ENCODE measurements at regions not wholly inside any gene's neighbourhood (a gene's known extent, or its start where the extent isn't known, plus 50 kb on each side); places are given as distances from the start of the nearest gene placed in this dataset.

GRCh38 chr10:131808370-131808930 is 92.4 kb upstream of the PPP2R2D start:
- BruUV-seq (replicated peaks), result no TSS peak
- CTCF ChIA-PET, result no interaction called here

DNA sequence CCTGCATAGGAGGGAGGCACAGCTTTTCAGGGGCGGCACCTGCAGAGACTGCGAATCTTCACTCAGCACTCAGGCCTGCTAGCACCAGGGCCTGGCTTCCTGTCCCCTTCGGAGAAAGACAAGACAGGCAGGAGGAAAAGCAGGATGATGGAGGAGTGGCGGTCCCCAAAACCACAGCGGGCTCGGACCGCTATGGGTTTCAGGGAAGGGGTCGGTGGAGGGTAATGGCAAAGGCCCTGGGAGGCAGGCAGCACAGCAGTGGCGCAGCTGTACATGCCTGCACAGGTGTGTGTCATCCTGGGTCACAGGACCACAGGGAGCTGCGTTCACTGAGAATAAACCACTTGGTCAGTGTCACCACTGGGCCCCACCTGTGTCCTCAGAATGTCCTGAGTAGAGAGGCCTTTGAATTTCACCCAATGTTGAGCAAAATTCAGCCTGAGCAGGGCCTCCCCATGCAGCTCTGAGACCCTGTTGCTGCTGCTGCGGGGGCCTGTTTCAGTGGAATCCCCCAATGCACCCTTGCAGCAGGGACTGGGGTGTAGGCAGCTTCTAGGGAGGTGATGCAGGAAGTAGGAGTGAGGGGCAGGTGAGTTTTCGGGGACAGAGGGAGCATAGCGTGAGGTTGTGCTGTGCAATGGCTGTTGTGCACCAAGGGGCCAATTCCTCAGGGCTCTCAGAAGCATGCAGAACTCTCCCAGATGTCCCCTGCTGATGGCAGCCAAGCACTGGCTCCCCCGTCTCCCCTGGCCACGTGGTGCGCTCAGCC is 90.6 kb upstream of the PPP2R2D start:
- H3K27ac Mint-ChIP-seq (ENCODE audit: unreplicated experiment), result no peak overlapping the region
- no peaks in the 10 kb centered on the region for H3K4me1 Mint-ChIP-seq (ENCODE audit: low read depth, unreplicated experiment)
- DNase-seq, result no peak
- no peaks in the 10 kb centered on the region for H3K36me3 ChIP-seq (ENCODE audit: control insufficient read depth, insufficient read depth, low read length)
- H3K4me3 ChIP-seq (ENCODE audit: low read depth, low read length), result no peak overlapping the region
- no peaks in the 10 kb centered on the region for H3K4me1 ChIP-seq
- no peaks in the 10 kb centered on the region for H3K9me3 ChIP-seq
- no peak overlapping the region for H3K4me3 Mint-ChIP-seq (ENCODE audit: unreplicated experiment)
- ChIA-PET CTCF (no interaction called here), POLR2A (no interaction called here)
- H3K27me3 ChIP-seq (replicated peaks; ENCODE audit: control insufficient read depth, insufficient read depth, low read length), result no peaks in the 10 kb centered on the region; the same call in 1 of the 2 replicates
- no peak for TF ChIP-seq CTCF (IDR thresholded peaks at IDR 0.05; ENCODE audit: insufficient read depth in 1 of 2, low read depth in 1 of 2, low read length in 1 of 2, severe bottlenecking in 1 of 2, unreplicated experiment in 1 of 2)
- BruUV-seq (replicated peaks), result no TSS peak
- H3K36me3 Mint-ChIP-seq (ENCODE audit: insufficient read depth, unreplicated experiment), result no peaks in the 10 kb centered on the region
- no peaks in the 10 kb centered on the region for H3K9me3 Mint-ChIP-seq (ENCODE audit: unreplicated experiment)
- peaks cover 11% of the 10 kb centered on the region for H3K27me3 Mint-ChIP-seq (ENCODE audit: insufficient read depth, unreplicated experiment)
- intact Hi-C loops (cut with micrococcal nuclease; ENCODE audit: unreplicated experiment), result no loop called here

More at GRCh38 chr10:131808370-131808930, 92.4 kb upstream of the PPP2R2D start:
- Histone ChIP-seq H3K4me3 (ENCODE audit: low read depth, low read length) (no peak overlapping the region), H3K27me3 (replicated peaks; ENCODE audit: control insufficient read depth, insufficient read depth, low read length) (no peaks in the 10 kb centered on the region; the same call in 1 of the 2 replicates), H3K36me3 (ENCODE audit: control insufficient read depth, insufficient read depth, low read length) (no peaks in the 10 kb centered on the region), H3K4me1 (peaks cover 8% of the 10 kb centered on the region), H3K9me3 (no peaks in the 10 kb centered on the region)
- Mint-ChIP-seq H3K9me3 (ENCODE audit: unreplicated experiment) (no peaks in the 10 kb centered on the region), H3K4me3 (ENCODE audit: unreplicated experiment) (no peak overlapping the region), H3K36me3 (ENCODE audit: insufficient read depth, unreplicated experiment) (no peaks in the 10 kb centered on the region), H3K27me3 (ENCODE audit: insufficient read depth, unreplicated experiment) (peaks cover 10% of the 10 kb centered on the region), H3K4me1 (ENCODE audit: low read depth, unreplicated experiment) (peaks cover 15% of the 10 kb centered on the region), H3K27ac (ENCODE audit: unreplicated experiment) (no peak overlapping the region)
- no peak for TF ChIP-seq CTCF (IDR thresholded peaks at IDR 0.05; ENCODE audit: insufficient read depth in 1 of 2, low read depth in 1 of 2, low read length in 1 of 2, severe bottlenecking in 1 of 2, unreplicated experiment in 1 of 2)
- intact Hi-C loops (cut with micrococcal nuclease; ENCODE audit: unreplicated experiment), result no loop called here
- DNase-seq, result no peak
- POLR2A ChIA-PET, result no interaction called here

- Histone ChIP-seq H3K36me3 (ENCODE audit: control insufficient read depth, insufficient read depth, low read length) (no peaks in the 10 kb centered on the region), H3K27me3 (replicated peaks; ENCODE audit: control insufficient read depth, insufficient read depth, low read length) (no peaks in the 10 kb centered on the region; the same call in 1 of the 2 replicates), H3K4me1 (no peaks in the 10 kb centered on the region), H3K9me3 (no peaks in the 10 kb centered on the region), H3K4me3 (ENCODE audit: low read depth, low read length) (no peak overlapping the region)
- no peak overlapping the region for H3K4me3 Mint-ChIP-seq (ENCODE audit: unreplicated experiment)
- ChIA-PET CTCF (no interaction called here), POLR2A (no interaction called here)
- no peak for DNase-seq
- peaks cover 14% of the 10 kb centered on the region for H3K27me3 Mint-ChIP-seq (ENCODE audit: insufficient read depth, unreplicated experiment)
- H3K9me3 Mint-ChIP-seq (ENCODE audit: unreplicated experiment), result no peaks in the 10 kb centered on the region
- H3K4me1 Mint-ChIP-seq (ENCODE audit: low read depth, unreplicated experiment), result no peaks in the 10 kb centered on the region
- intact Hi-C loops (cut with micrococcal nuclease; ENCODE audit: unreplicated experiment), result no loop called here
- H3K36me3 Mint-ChIP-seq (ENCODE audit: insufficient read depth, unreplicated experiment), result no peaks in the 10 kb centered on the region
- H3K27ac Mint-ChIP-seq (ENCODE audit: unreplicated experiment), result no peak overlapping the region
- no TSS peak for BruUV-seq (replicated peaks)
- no peak for TF ChIP-seq CTCF (IDR thresholded peaks at IDR 0.05; ENCODE audit: insufficient read depth in 1 of 2, low read depth in 1 of 2, low read length in 1 of 2, severe bottlenecking in 1 of 2, unreplicated experiment in 1 of 2)
Observed at GRCh38 chr10:131810805-131811629, 89.8 kb upstream of the PPP2R2D start.

Data from Caco-2 (cell line).